ENCODE measurements at regions not wholly inside any gene's neighbourhood (a gene's known extent, or its start where the extent isn't known, plus 50 kb on each side); places are given as distances from the start of the nearest gene placed in this dataset.

- TF ChIP-seq MAFK (IDR thresholded peaks at IDR 0.05; ENCODE audit: low read depth, low read length) (no peak), POLR2AphosphoS5 (IDR thresholded peaks at IDR 0.05; ENCODE audit: low read depth, low read length) (no peak), CBX8 (IDR thresholded peaks at IDR 0.05; ENCODE audit: borderline replicate concordance, low read depth, low read length) (no peak)
- Histone ChIP-seq H3K9ac (replicated peaks in 1 of 4; ENCODE audit: extremely low read depth in 1 of 4, low read depth in 3 of 4, low read length in 3 of 4) (no peak overlapping the region), H2BK120ac (replicated peaks; ENCODE audit: low read depth, low read length) (no peak overlapping the region), H2AFZ (ENCODE audit: low read length) (no peak overlapping the region), H3K9me3 (ENCODE audit: insufficient read depth in 2 of 2, low read depth in 1 of 2, low read length in 1 of 2) (no peaks in the 10 kb centered on the region), H3K23me2 (ENCODE audit: low read depth, low read length) (no peaks in the 10 kb centered on the region), H2BK5ac (ENCODE audit: low read depth, low read length) (no peak overlapping the region), H4K8ac (ENCODE audit: extremely low read depth, insufficient read depth, low read length) (no peak overlapping the region), H3K79me1 (ENCODE audit: low read depth, low read length) (no peaks in the 10 kb centered on the region), H4K91ac (replicated peaks; ENCODE audit: insufficient read length, low read length) (no peak overlapping the region), H2BK12ac (ENCODE audit: low read depth, low read length) (no peak overlapping the region), H4K5ac (ENCODE audit: insufficient read length, low read depth, low read length) (no peak overlapping the region), H3K4ac (replicated peaks; ENCODE audit: insufficient read length, low read depth, low read length) (no peak overlapping the region), H2BK15ac (ENCODE audit: low read length) (no peak overlapping the region), H2BK20ac (ENCODE audit: low read length) (no peak overlapping the region), H3K23ac (ENCODE audit: insufficient read length) (no peak overlapping the region), H3K4me3 (ENCODE audit: extremely low read depth in 1 of 4, insufficient read depth in 2 of 4, low read depth in 3 of 4, low read length in 4 of 4) (no peak overlapping the region), H3K14ac (ENCODE audit: insufficient read length) (no peak overlapping the region), H3K56ac (replicated peaks; ENCODE audit: insufficient read length, low read depth, low read length) (no peak overlapping the region), H3K18ac (ENCODE audit: extremely low read depth, low read length) (no peak overlapping the region), H3K79me2 (ENCODE audit: control insufficient read depth in 1 of 2, insufficient read depth in 2 of 2, low read length in 2 of 2) (no peaks in the 10 kb centered on the region), H3K4me1 (replicated peaks in 1 of 4; ENCODE audit: control insufficient read depth in 3 of 4, insufficient read depth in 4 of 4, low read length in 3 of 4) (no peaks in the 10 kb centered on the region), H3K27me3 (replicated peaks in 1 of 4; ENCODE audit: control insufficient read depth in 3 of 4, extremely low read depth in 1 of 4, insufficient read depth in 3 of 4, low read length in 3 of 4) (peaks cover 74 to 100% (median 98%) of the 10 kb centered on the region in 4 experiments), H4K20me1 (replicated peaks in 1 of 2; ENCODE audit: control insufficient read depth in 1 of 2, insufficient read depth in 2 of 2, low read length in 2 of 2) (peaks cover 0 to 7% of the 10 kb centered on the region in 2 experiments), H3K36me3 (ENCODE audit: control insufficient read depth in 2 of 4, insufficient read depth in 4 of 4, low read length in 3 of 4) (no peaks in the 10 kb centered on the region), H3K4me2 (ENCODE audit: insufficient read depth in 1 of 2, low read depth in 2 of 2, low read length in 2 of 2) (no peak overlapping the region), H3K27ac (ENCODE audit: low read depth, low read length) (no peak overlapping the region), H2AK5ac (ENCODE audit: low read depth, low read length) (no peak overlapping the region)
- 66% methylated on average over 10 of the region's 10 CpGs; no CpG with 5 or more reads in 1 of the 2 experiments for WGBS, 2 experiments (ENCODE audit: extremely low coverage in 1 of 2, insufficient coverage in 1 of 2, insufficient read length in 1 of 2, insufficient replicate concordance in 2 of 2, low coverage in 1 of 2, low lambda C conversion rate in 2 of 2, missing lambda C conversion rate in 1 of 2)
- FAIRE-seq: no peak
- no peak for DNase-seq (ENCODE audit: low read depth in 1 of 2, low spot score in 2 of 2)
- CTCF ChIA-PET (ENCODE audit: partially characterized antibody): no interaction called here
- POLR2A ChIA-PET (ENCODE audit: partially characterized antibody): no interaction called here
Observed at GRCh38 chr22:22090650-22091399, 108.2 kb upstream of the TOP3B start.
